ENCODE measurements at regions not wholly inside any gene's neighbourhood (a gene's known extent, or its start where the extent isn't known, plus 50 kb on each side); places are given as distances from the start of the nearest gene placed in this dataset.

DNA sequence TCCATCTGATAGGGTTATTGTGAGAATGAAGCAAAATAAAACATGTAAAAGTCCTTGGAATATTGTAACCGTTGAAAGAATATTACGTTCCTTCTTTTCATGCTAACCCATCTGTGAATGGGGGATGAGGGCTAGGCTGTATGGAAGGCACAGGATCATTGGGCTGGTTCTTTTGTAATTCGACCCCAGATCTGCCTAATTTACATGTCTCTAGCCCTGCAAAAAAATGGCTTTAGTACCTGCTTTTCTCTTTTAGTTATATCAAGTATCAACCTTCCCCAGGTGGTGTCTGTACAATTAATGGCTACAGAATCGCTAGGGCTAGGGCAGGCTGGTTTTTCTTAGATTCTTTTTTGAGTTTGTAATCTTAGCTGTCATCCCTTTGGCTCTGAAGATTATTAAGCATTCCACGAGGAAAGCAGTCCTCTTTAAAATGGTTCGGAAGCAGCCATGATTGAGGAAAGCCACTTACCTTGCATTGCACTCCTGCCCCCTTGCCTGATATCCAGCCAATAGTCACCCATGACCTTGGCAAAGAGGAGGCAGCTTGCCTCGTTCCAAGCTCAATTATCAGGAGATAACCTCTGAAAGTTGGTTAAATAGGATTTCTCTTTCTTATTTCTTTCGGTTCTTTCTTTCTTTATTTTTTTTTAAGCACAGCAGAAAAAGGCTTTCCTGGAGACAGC, 153.9 kb upstream of the ZKSCAN2 start:
- no peak overlapping the region for H3K4me3 ChIP-seq (ENCODE audit: low read depth, low read length)
- DNase-seq (ENCODE audit: low read depth) = no peak
- TF ChIP-seq, protein P1, sequence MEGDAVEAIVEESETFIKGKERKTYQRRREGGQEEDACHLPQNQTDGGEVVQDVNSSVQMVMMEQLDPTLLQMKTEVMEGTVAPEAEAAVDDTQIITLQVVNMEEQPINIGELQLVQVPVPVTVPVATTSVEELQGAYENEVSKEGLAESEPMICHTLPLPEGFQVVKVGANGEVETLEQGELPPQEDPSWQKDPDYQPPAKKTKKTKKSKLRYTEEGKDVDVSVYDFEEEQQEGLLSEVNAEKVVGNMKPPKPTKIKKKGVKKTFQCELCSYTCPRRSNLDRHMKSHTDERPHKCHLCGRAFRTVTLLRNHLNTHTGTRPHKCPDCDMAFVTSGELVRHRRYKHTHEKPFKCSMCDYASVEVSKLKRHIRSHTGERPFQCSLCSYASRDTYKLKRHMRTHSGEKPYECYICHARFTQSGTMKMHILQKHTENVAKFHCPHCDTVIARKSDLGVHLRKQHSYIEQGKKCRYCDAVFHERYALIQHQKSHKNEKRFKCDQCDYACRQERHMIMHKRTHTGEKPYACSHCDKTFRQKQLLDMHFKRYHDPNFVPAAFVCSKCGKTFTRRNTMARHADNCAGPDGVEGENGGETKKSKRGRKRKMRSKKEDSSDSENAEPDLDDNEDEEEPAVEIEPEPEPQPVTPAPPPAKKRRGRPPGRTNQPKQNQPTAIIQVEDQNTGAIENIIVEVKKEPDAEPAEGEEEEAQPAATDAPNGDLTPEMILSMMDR (conservative IDR thresholded peaks at IDR 0.05; ENCODE audit: low read depth, low read length) = no peak

DNA sequence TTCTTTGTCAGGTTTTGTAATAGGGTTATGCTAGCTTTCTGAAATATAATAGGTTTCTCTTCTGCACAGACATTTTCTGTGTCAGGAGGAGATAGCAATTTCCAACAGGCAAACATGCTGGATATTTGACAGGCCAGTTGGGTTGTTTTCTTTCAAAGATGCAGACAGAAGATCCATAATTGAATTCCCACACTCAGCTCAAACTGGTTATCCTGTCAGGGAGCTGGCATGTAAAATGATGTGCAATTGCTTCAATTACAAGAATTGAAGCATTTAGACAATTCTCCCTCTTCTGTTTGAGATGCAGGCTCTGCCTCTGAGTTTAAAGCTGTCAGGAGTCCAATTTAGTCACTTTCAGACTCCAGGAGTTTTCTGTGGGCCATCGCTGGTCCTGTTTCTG, 146.2 kb upstream of the ZKSCAN2 start:
- no peak for DNase-seq (ENCODE audit: low read depth)
- H3K4me3 ChIP-seq (ENCODE audit: low read depth, low read length) = no peak overlapping the region
- TF ChIP-seq, protein P1 (conservative IDR thresholded peaks at IDR 0.05; ENCODE audit: low read depth, low read length) = no peak

DNA sequence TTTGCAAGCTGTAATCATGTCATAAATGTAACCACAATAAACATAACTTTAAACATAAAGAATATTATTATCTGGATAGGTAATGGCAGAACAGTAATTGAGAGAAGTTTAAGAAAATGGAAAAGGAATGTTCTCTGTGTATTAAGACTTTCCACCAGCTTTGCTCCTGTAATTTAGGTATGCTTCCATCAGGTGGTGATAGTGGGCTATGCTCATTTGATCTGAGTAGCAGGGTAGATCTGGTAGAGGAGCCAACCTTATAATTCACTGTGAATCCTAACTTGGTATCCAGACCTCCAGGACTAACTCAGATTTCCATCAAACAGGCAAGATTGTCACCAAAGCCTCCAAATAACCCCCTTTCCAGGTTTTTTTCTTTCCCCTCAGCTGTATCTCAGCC, 137.9 kb upstream of the ZKSCAN2 start:
- TF ChIP-seq, protein P1 (conservative IDR thresholded peaks at IDR 0.05; ENCODE audit: low read depth, low read length) = no peak
- no peak for DNase-seq (ENCODE audit: low read depth)
- no peak overlapping the region for H3K4me3 ChIP-seq (ENCODE audit: low read depth, low read length)

DNA sequence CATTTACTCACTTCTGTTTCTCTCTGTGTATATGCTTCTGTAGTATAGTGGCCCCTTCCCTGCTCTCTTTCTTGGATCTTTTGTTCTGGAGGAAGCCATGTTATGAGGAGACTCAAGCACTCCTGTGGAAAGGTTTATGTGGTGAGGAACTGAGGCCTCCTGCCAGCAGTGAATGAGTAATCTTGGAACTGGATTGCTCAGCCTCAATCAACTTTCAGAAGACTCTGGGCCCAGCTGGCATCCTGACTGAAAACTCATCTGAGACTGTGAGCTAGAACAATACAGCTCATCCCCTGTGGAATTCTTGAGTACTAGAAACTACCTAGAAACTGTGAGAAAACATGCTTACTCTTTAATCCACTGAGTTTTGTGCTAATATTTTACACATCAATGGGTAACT, 133.1 kb upstream of the ZKSCAN2 start:
- no peak overlapping the region for H3K4me3 ChIP-seq (ENCODE audit: low read depth, low read length)
- TF ChIP-seq, protein P1 (conservative IDR thresholded peaks at IDR 0.05; ENCODE audit: low read depth, low read length) = no peak
- no peak for DNase-seq (ENCODE audit: low read depth)

DNA sequence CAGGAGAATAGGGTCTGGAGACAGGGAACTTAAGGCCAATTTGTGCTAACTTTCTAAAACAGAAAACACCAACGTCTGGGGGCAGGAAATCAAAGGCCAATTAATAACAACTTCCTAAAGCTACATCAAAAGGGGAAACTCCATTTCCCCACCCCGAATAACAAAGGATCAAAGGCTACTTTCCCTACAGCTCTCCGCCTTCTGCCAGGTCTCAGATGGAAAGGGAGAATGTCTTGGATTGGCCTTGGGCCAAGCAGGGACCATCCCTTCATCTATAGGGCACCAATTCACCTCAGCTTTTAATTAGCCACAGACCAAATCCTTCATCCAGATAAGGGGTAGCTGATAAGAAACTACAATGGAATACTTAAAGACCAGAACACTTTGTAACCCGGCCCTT, 116.9 kb upstream of the ZKSCAN2 start:
- TF ChIP-seq, protein P1 (conservative IDR thresholded peaks at IDR 0.05; ENCODE audit: low read depth, low read length) = no peak
- no peak for DNase-seq (ENCODE audit: low read depth)

DNA sequence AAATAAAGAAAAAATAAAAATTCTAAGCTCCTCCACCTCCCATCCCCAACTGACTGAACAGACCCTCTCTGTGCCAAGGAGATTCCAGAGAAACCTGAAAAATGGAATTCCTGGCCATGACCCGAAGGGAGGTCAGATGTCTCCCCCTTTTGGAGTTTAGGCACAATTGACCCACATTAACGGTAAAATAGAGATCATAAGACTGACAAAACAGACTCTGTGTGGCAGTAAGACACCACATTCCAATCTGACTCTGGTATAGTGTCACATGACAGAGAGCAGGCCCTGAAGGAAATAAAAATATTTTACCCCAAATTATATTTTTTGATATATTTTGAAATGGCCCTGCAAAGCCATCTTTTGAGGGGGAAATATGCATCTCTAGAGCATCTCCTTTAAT, 115.1 kb upstream of the ZKSCAN2 start:
- no peak overlapping the region for H3K4me3 ChIP-seq (ENCODE audit: low read depth, low read length)
- TF ChIP-seq, protein P1 (conservative IDR thresholded peaks at IDR 0.05; ENCODE audit: low read depth, low read length) = no peak
- no peak for DNase-seq (ENCODE audit: low read depth)

More for the DNA sequence above, 116.9 kb upstream of the ZKSCAN2 start:
- no peak overlapping the region for H3K4me3 ChIP-seq (ENCODE audit: low read depth, low read length)

DNA sequence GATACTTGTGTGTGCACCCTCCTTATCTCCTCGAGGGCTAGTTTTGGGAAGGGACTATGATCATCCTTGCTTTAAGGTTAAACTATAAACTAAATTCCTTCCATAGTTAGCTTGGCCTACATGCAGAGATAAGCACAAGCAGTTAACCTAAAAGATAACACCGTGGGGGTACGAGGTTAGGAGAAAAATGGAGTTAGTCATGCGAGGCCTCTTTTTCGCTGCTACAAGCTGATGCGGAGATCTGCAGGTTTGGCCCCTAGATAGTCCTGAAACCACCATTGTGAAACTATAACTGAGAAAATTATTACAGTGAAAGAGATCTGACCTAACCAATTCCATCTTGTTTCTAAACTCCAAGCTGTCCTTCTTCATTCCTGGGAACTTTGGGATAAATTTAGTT, 113.7 kb upstream of the ZKSCAN2 start:
- no peak for DNase-seq (ENCODE audit: low read depth)
- TF ChIP-seq, protein P1 (conservative IDR thresholded peaks at IDR 0.05; ENCODE audit: low read depth, low read length) = no peak
- no peak overlapping the region for H3K4me3 ChIP-seq (ENCODE audit: low read depth, low read length)

All from epithelial cell of proximal tubule (primary cell).